ENCODE measurements at regions not wholly inside any gene's neighbourhood (a gene's known extent, or its start where the extent isn't known, plus 50 kb on each side); places are given as distances from the start of the nearest gene placed in this dataset.

- no peak for TF ChIP-seq PPARA (CRISPR knock-in tag; IDR thresholded peaks at IDR 0.05; ENCODE audit: borderline replicate concordance)
- TF ChIP-seq ZFP30 (CRISPR knock-in tag; IDR thresholded peaks at IDR 0.05): no peak
- TF ChIP-seq RARB (CRISPR knock-in tag; IDR thresholded peaks at IDR 0.05): no peak
- TF ChIP-seq OSR1 (CRISPR knock-in tag; IDR thresholded peaks at IDR 0.05): no peak
- ATAC-seq: no peak
Observed at GRCh38 chr2:230654057-230654456, 58.6 kb upstream of the CAB39 start.

GRCh38 chr2:230657462-230657861 lies 55.2 kb upstream of the CAB39 start:
- ATAC-seq: no peak
- TF ChIP-seq CSDC2 (CRISPR knock-in tag; IDR thresholded peaks at IDR 0.05): no peak
- TF ChIP-seq TCF4 (CRISPR knock-in tag; IDR thresholded peaks at IDR 0.05; ENCODE audit: borderline replicate concordance): no peak
- TF ChIP-seq ZNF8 (CRISPR knock-in tag; IDR thresholded peaks at IDR 0.05): no peak
- no peak for TF ChIP-seq GLIS3 (CRISPR knock-in tag; IDR thresholded peaks at IDR 0.05)
- no peak for TF ChIP-seq PATZ1 (CRISPR knock-in tag; IDR thresholded peaks at IDR 0.05; ENCODE audit: borderline replicate concordance)
- TF ChIP-seq POU6F1 (CRISPR knock-in tag; IDR thresholded peaks at IDR 0.05; ENCODE audit: borderline replicate concordance, low read depth): no peak
- TF ChIP-seq ZFP3 (CRISPR knock-in tag; IDR thresholded peaks at IDR 0.05): no peak
- TF ChIP-seq BACH2 (CRISPR knock-in tag; IDR thresholded peaks at IDR 0.05; ENCODE audit: borderline replicate concordance): no peak
- TF ChIP-seq CSRNP3 (CRISPR knock-in tag; IDR thresholded peaks at IDR 0.05): no peak
- TF ChIP-seq ZC3H10 (CRISPR knock-in tag; IDR thresholded peaks at IDR 0.05): no peak
- no peak for TF ChIP-seq TOX (CRISPR knock-in tag; IDR thresholded peaks at IDR 0.05; ENCODE audit: borderline replicate concordance)
- TF ChIP-seq ARNTL (CRISPR knock-in tag; IDR thresholded peaks at IDR 0.05; ENCODE audit: borderline replicate concordance, low read depth): no peak
- TF ChIP-seq ZFP30 (CRISPR knock-in tag; IDR thresholded peaks at IDR 0.05): no peak
- no peak for TF ChIP-seq ZNF565 (CRISPR knock-in tag; conservative IDR thresholded peaks at IDR 0.05; ENCODE audit: low read depth)
- no peak for TF ChIP-seq ESRRG (CRISPR knock-in tag; IDR thresholded peaks at IDR 0.05)
- TF ChIP-seq RARB (CRISPR knock-in tag; IDR thresholded peaks at IDR 0.05): no peak
- no peak for TF ChIP-seq PPARA (CRISPR knock-in tag; IDR thresholded peaks at IDR 0.05; ENCODE audit: borderline replicate concordance)
- TF ChIP-seq CREB5 (CRISPR knock-in tag; IDR thresholded peaks at IDR 0.05; ENCODE audit: low read depth): no peak
- TF ChIP-seq TSHZ2 (CRISPR knock-in tag; IDR thresholded peaks at IDR 0.05): no peak

- TF ChIP-seq GLIS3 (CRISPR knock-in tag; IDR thresholded peaks at IDR 0.05) (no peak), PATZ1 (CRISPR knock-in tag; IDR thresholded peaks at IDR 0.05; ENCODE audit: borderline replicate concordance) (no peak), RARB (CRISPR knock-in tag; IDR thresholded peaks at IDR 0.05) (no peak), ZFP3 (CRISPR knock-in tag; IDR thresholded peaks at IDR 0.05) (no peak), CSDC2 (CRISPR knock-in tag; IDR thresholded peaks at IDR 0.05) (no peak), POU6F1 (CRISPR knock-in tag; IDR thresholded peaks at IDR 0.05; ENCODE audit: borderline replicate concordance, low read depth) (no peak), ARNTL (CRISPR knock-in tag; IDR thresholded peaks at IDR 0.05; ENCODE audit: borderline replicate concordance, low read depth) (no peak), CREB5 (CRISPR knock-in tag; IDR thresholded peaks at IDR 0.05; ENCODE audit: low read depth) (no peak), BACH2 (CRISPR knock-in tag; IDR thresholded peaks at IDR 0.05; ENCODE audit: borderline replicate concordance) (no peak), TOX (CRISPR knock-in tag; IDR thresholded peaks at IDR 0.05; ENCODE audit: borderline replicate concordance) (no peak), CSRNP3 (CRISPR knock-in tag; IDR thresholded peaks at IDR 0.05) (no peak)
- no peak for ATAC-seq
Observed at GRCh38 chr2:230657906-230658305, 54.7 kb upstream of the CAB39 start.

All from SK-N-SH treated with all-trans-retinoic acid at 6 μM for 48 hours (cell line).